ENCODE measurements at regions not wholly inside any gene's neighbourhood (a gene's known extent, or its start where the extent isn't known, plus 50 kb on each side); places are given as distances from the start of the nearest gene placed in this dataset.

DNA sequence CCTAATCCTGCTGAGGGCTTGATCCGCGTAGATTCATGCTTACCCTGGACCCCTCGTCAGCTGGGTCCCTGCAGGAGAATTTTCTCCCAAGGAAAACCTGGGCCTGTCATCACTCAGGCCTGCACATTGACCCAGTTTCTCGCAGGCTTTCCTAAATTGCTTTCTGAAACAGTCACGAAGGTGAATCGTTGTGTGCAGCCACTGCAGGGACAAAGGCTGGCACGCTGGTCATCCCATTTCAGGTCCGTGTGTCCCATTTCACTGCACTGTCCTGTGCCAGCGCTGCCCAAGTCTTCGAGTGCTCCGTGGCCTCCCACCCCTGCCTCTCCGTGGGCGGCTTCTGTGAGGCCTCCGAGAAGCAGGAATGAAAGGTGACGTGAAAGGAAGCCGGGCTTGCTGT lies 62.8 kb upstream of the YWHAQ start:
- no peak overlapping the region for H3K4me3 ChIP-seq (ENCODE audit: low read length)
- no peak for DNase-seq (ENCODE audit: low read depth)
- no peak for TF ChIP-seq CTCF (conservative IDR thresholded peaks at IDR 0.05; ENCODE audit: low read depth, low read length)

DNA sequence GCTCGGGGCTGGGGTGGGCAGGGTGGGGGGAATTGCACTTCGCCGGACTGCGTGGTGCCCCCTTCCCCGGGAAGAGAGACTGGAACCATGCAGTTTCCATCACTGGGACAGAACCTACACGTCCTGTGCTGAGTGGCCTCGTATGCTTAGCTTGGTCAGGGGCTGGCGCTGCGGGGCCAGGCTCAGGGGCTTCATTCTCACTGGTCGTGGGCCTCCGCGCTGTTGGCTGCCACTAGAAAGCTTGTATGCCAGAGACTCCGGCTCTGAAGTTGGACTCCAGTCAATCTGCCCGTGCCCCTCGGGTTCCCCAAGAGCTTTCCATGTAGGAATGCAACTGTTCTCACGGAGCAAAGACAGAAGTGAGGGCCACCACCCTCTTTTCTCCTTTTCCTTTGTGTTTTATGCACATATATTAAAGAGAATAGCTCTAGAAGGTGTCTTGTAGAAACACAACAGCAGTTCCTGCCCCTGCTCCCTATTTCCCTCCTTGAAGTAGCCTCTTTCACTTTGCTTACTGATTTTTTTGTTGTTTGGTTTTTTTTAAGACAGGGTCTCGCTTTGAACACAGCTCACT lies 64.0 kb upstream of the YWHAQ start:
- no peak for TF ChIP-seq CTCF (conservative IDR thresholded peaks at IDR 0.05; ENCODE audit: low read depth, low read length)
- no peak for DNase-seq (ENCODE audit: low read depth)

DNA sequence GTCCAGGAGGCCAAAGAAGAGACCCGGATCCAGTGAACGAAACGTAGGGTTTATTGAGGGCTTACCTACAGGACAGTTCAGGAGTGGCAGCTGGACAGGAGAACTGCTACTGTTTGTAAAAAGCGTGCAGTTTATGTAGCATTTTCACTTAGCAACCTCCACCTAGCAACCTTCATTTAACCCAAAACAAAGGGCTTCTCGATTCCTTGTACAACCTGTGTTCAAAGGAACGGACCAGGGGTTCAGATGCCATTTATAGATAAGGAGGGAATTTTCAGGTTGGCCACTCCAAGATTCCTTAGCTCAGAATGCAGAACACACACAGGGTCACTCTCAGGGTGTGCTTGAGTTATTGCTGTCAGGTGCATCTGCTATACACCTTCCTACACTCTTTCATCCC lies 65.1 kb upstream of the YWHAQ start:
- DNase-seq (ENCODE audit: low read depth), result no peak
- TF ChIP-seq CTCF (conservative IDR thresholded peaks at IDR 0.05; ENCODE audit: low read depth, low read length), result no peak
- H3K4me3 ChIP-seq (ENCODE audit: low read length), result no peak overlapping the region

More for the DNA sequence above, 64.0 kb upstream of the YWHAQ start:
- no peak overlapping the region for H3K4me3 ChIP-seq (ENCODE audit: low read length)

DNA sequence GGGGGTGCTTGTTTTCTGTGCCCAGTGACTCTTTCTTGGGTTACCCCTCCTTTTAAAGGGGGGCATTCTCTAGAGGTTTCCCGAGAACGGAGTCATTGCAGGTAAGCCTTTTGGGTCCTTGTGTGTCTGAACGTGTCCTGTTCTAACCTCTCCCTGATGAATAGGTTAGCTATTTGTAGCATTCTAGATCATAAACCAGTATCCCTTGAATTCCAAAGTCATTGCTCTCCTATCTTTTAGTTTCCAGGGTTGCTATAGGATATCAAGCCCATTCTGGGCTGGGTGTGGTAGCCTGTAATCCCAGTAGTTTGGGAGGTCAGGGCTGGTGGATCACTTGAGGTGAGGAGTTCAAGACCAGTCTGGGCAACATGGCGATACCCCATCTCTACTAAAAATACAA lies 65.9 kb upstream of the YWHAQ start:
- no peak for TF ChIP-seq CTCF (conservative IDR thresholded peaks at IDR 0.05; ENCODE audit: low read depth, low read length)
- DNase-seq (ENCODE audit: low read depth), result no peak

DNA sequence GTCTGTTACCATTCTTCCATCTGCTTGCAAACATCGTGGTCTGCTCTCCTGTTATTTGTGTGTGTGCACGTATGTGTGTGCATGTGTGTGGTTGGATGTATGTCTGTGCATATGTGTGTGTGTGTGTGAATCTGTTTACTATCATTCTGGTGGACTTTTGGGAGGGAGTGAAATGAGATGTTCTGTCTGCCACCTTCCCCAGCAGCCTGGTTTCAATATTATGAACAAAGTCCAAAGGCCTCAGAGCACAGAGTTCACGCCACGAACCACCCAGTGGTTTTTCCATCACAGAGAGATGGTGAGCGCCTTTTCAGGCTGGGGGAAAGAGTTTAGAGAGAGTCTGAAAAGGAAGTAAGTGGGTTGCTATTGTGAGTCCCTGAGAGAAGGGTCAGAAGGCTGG lies 67.1 kb upstream of the YWHAQ start:
- H3K4me3 ChIP-seq (ENCODE audit: low read length), result no peak overlapping the region
- TF ChIP-seq CTCF (conservative IDR thresholded peaks at IDR 0.05; ENCODE audit: low read depth, low read length), result no peak
- DNase-seq (ENCODE audit: low read depth), result no peak

More for the DNA sequence above, 65.9 kb upstream of the YWHAQ start:
- H3K4me3 ChIP-seq (ENCODE audit: low read length), result no peak overlapping the region

DNA sequence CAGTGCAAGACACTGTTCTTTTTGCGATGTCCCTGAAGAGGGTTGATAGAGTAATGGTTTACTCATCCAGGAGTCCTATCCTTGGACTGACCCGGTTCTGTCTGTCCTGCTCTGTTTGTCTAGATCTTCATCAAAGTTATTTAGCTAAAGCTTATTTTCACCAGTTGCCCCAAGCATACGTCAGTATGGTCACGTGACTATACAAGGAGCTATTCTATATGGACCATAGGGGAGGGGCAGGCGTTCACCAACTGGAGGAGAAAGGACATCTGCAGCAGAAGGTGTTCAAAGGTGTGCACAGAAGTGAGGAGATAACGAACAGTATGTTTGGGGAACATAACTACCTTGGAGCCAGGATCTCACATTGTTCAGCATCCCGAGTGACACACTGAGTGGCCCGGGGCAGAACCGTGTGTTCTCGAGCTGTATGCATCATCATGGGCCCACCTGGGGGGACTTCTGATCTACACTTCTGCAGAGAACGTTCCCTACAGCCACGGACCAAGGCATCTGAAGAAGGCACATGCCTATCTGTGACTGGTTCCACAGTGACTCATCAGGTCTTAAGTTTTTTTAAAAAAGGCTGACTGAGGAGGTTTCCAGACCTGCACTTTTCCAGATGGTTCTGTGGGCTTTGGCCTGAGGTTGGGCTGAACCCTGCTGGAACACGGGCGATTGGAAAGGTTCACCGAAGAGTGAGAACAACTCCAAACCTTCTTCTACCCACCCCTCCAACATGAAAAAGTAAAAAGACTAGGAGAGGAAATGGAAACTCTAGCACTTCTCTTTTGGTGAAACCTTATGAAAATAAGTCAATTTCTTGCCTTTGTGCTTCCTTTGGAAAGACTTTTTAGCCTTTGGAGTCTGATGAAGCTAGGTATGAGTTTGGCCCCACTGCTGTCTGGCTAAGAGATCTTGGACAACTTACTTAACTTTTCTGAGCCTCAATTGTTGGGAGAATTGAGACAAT lies 68.6 kb upstream of the YWHAQ start:
- no peak for TF ChIP-seq CTCF (conservative IDR thresholded peaks at IDR 0.05; ENCODE audit: low read depth, low read length)
- DNase-seq (ENCODE audit: low read depth), result no peak
- no peak overlapping the region for H3K4me3 ChIP-seq (ENCODE audit: low read length)

DNA sequence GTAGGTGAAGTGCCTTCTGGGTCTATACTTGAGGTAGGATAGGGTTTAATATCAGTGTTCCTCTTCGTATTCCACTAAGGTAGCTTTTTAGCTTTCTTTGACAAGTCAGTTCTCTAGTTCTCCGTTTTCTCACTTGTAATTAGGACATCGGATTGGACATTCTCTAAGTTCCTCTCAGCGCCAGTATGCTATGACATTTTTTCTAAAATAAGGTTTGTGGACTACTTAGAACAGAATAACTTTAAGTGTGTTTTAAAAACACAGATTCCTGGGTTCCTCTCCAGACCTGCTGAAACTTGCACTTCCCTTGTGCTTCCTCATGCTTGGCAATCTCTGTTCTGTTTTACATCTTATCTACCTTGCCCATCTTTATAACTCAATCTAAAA lies 69.3 kb upstream of the YWHAQ start:
- H3K4me3 ChIP-seq (ENCODE audit: low read length), result no peak overlapping the region
- DNase-seq (ENCODE audit: low read depth), result no peak
- no peak for TF ChIP-seq CTCF (conservative IDR thresholded peaks at IDR 0.05; ENCODE audit: low read depth, low read length)
